Right lobe of liver (tissue), 6 donors: ENCODE measurements at regions not wholly inside any gene's neighbourhood (a gene's known extent, or its start where the extent isn't known, plus 50 kb on each side); places are given as distances from the start of the nearest gene placed in this dataset.

Experiments used
- ATAC-seq, 4 donors: fragments of 200-7000 bp; cut with Tn5 transposase; one replicate each; pipeline ENCODE4 v1.9.1; 2020; ENCODE audit warnings: mild to moderate bottlenecking in 4 of 4, moderate library complexity in 4 of 4
- DNase-seq, 3 donors: peaks; one replicate each; pipeline ENCODE4 v3.0.0-alpha.2; 2020
- H3K27ac ChIP-seq, 3 donors: fragments of 200-600 bp; one replicate each; pipeline ENCODE4 v1.8.0; 2022
- H3K27me3 ChIP-seq, 2 donors: fragments of 200-600 bp; one replicate each; pipeline ENCODE4 v1.8.0; 2022
- H3K36me3 ChIP-seq, 4 donors: fragments of 200-600 bp; sonication (generic) in 1 of 4; one replicate each; pipeline versions ENCODE4 v1.5.1 to v1.8.0; 2017 to 2022; ENCODE audit warnings: control low read depth in 1 of 4
- H3K4me1 ChIP-seq, 4 donors: fragments of 200-600 bp; sonication (generic) in 1 of 4; one replicate each; pipeline versions ENCODE4 v1.5.1 to v1.8.0; 2017 to 2022; ENCODE audit warnings: control low read depth in 1 of 4
- H3K4me3 ChIP-seq, 3 donors: fragments of 200-600 bp; one replicate each; pipeline ENCODE4 v1.8.0; 2022
- H3K9me3 ChIP-seq, 4 donors: fragments of 200-600 bp; sonication (generic) in 1 of 4; one replicate each; pipeline versions ENCODE4 v1.5.1 to v1.8.0; 2017 to 2022; ENCODE audit warnings: control low read depth in 1 of 4
- CTCF ChIP-seq, 4 donors: fragments of 200-600 bp in 3 of 4; fragments of 450-650 bp in 1 of 4; IDR thresholded peaks; one replicate each; pipeline versions ENCODE4 v1.5.1 to v1.8.0; 2016 to 2022; ENCODE audit warnings: antibody characterized with exemption in 4 of 4, mild to moderate bottlenecking in 2 of 4
- POLR2A ChIP-seq: fragments of 450-650 bp; IDR thresholded peaks from one replicate; pipeline ENCODE4 v1.6.1; 2017; ENCODE audit warnings: antibody characterized with exemption, mild to moderate bottlenecking
- WGBS: methylation state at CpG from one replicate; pipeline ENCODE4 v1.1.6; 2018; ENCODE audit warnings: low coverage, low lambda C conversion rate; ENCODE audit not compliant: insufficient coverage; ENCODE audit errors: missing lambda C conversion rate; 5-methylcytosine and 5-hydroxymethylcytosine counted together
- intact Hi-C, 2 donors: fragments of 100-400 bp; cut with DNase I; formaldehyde crosslinking; loops; one replicate each; pipeline versions ENCODE4 v1.11.2 to v1.14.1; 2022
- donor health status: DM: no; HTN: yes; CAD: no.
- donor health status: DM: no; HTN: no; CAD: no.
- donor health status: DM: no; HTN: no; CAD: no.
- donor health status: DM: no; HTN: yes; CAD: no.
- donor health status: DM: no; HTN: yes; CAD: no.

- DNase-seq (no peak), ATAC-seq (no peak)
- Histone ChIP-seq H3K27me3 (no peaks in the 10 kb centered on the region), H3K4me3 (no peak overlapping the region), H3K36me3 (no peaks in the 10 kb centered on the region), H3K9me3 (no peaks in the 10 kb centered on the region), H3K4me1 (no peaks in the 10 kb centered on the region), H3K27ac (no peak overlapping the region)
- intact Hi-C loops = no loop called here
- no peak for TF ChIP-seq CTCF (IDR thresholded peaks at IDR 0.05)
- 73% methylated on average over 2 of the region's 2 CpGs for WGBS
These were observed 170.7 kb upstream of the TP63 start for GRCh38 chr3:189460511-189460910.

- Histone ChIP-seq H3K36me3 (no peaks in the 10 kb centered on the region), H3K4me1 (no peaks in the 10 kb centered on the region), H3K4me3 (no peak overlapping the region), H3K27ac (no peak overlapping the region), H3K27me3 (no peaks in the 10 kb centered on the region), H3K9me3 (no peaks in the 10 kb centered on the region)
- intact Hi-C loops = no loop called here
- ATAC-seq (no peak), DNase-seq (no peak)
- WGBS = 85% methylated on average over 2 of the region's 2 CpGs
- TF ChIP-seq CTCF (IDR thresholded peaks at IDR 0.05) (no peak), POLR2A (no peak)
These were observed 166.4 kb upstream of the TP63 start for GRCh38 chr3:189464799-189465198.

- TF ChIP-seq CTCF (IDR thresholded peaks at IDR 0.05) = no peak
- TF ChIP-seq POLR2A = no peak
- Histone ChIP-seq H3K36me3 (no peaks in the 10 kb centered on the region), H3K9me3 (no peaks in the 10 kb centered on the region), H3K27ac (no peak overlapping the region), H3K4me3 (no peak overlapping the region), H3K27me3 (no peaks in the 10 kb centered on the region), H3K4me1 (no peaks in the 10 kb centered on the region)
- no peak for DNase-seq
- ATAC-seq = no peak
- WGBS = 79% methylated on average over 2 of the region's 2 CpGs
- intact Hi-C loops = no loop called here
These were observed 165.2 kb upstream of the TP63 start for GRCh38 chr3:189466004-189466403.

- H3K4me3 ChIP-seq = no peak overlapping the region
- WGBS = 44% methylated on average over 2 of the region's 2 CpGs
- intact Hi-C loops = no loop called here
- no peak overlapping the region for H3K27ac ChIP-seq
- TF ChIP-seq POLR2A (no peak), CTCF (IDR thresholded peaks at IDR 0.05) (no peak)
- no peak for DNase-seq
- no peaks in the 10 kb centered on the region for H3K36me3 ChIP-seq
- H3K9me3 ChIP-seq = no peaks in the 10 kb centered on the region
- ATAC-seq = no peak
- no peaks in the 10 kb centered on the region for H3K27me3 ChIP-seq
- no peaks in the 10 kb centered on the region for H3K4me1 ChIP-seq
These were observed 163.7 kb upstream of the TP63 start for GRCh38 chr3:189467451-189467850.

GRCh38 chr3:189474944-189475343 lies 156.2 kb upstream of the TP63 start:
- 60% methylated on average over 2 of the region's 2 CpGs for WGBS
- no peak for TF ChIP-seq POLR2A
- TF ChIP-seq CTCF (IDR thresholded peaks at IDR 0.05) = no peak
- no peaks in the 10 kb centered on the region for H3K4me1 ChIP-seq
- no peak for ATAC-seq
- DNase-seq = no peak
- H3K27ac ChIP-seq = no peak overlapping the region
- no peaks in the 10 kb centered on the region for H3K9me3 ChIP-seq
- H3K27me3 ChIP-seq = no peaks in the 10 kb centered on the region
- H3K36me3 ChIP-seq = no peaks in the 10 kb centered on the region
- intact Hi-C loops = no loop called here
- no peak overlapping the region for H3K4me3 ChIP-seq
